Skeletal muscle cell (primary cell): ENCODE measurements at regions not wholly inside any gene's neighbourhood (a gene's known extent, or its start where the extent isn't known, plus 50 kb on each side); places are given as distances from the start of the nearest gene placed in this dataset.

Experiments used
- DNase-seq: peaks from one replicate; pipeline ENCODE4 v3.0.0-alpha.2; 2010; ENCODE audit warnings: low read depth
- H3K4me3 ChIP-seq: 2 replicates; pipeline ENCODE4 v1.5.1; 2011; ENCODE audit warnings: low read depth, mild to moderate bottlenecking, control low read depth, low read length, moderate library complexity

- DNase-seq: no peak
- no peak overlapping the region for H3K4me3 ChIP-seq
Observed at GRCh38 chr2:120685066-120685973, 50.3 kb upstream of the GLI2 start.
